ENCODE measurements at regions not wholly inside any gene's neighbourhood (a gene's known extent, or its start where the extent isn't known, plus 50 kb on each side); places are given as distances from the start of the nearest gene placed in this dataset.

DNA sequence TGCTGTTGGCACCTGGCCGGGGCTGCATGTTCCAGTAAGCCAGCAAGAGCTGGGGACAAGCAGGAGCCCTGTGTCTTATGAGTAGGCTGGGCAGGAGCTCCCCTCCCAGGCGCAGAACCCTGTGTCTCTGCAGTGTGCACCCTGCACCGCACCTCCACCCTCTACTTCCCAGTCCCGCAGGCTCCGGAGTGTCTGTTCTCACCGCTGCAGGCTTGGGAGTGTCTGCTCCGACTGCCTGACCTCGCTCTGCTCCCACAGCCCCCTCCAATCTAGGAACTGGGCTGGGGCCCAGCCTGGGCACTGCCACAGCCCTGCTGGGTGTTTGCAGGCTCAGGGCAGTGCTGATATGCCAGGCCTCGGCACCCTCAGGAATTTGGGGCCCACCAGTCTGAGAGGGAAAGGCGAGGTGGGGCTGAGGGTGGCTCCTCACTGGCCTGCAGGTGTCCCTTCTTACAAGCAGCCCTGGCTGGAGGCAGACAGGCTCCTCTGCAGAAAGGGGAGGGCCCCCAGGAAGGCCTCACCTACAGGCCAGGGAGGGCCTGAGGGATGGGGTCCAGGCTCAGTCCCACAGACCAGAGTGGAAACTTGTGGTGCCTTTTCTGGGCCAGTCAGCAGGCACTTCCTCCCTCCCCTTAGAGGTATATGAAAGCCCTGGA, 871.6 kb upstream of the GJE1 start:
- TF ChIP-seq, protein P1, sequence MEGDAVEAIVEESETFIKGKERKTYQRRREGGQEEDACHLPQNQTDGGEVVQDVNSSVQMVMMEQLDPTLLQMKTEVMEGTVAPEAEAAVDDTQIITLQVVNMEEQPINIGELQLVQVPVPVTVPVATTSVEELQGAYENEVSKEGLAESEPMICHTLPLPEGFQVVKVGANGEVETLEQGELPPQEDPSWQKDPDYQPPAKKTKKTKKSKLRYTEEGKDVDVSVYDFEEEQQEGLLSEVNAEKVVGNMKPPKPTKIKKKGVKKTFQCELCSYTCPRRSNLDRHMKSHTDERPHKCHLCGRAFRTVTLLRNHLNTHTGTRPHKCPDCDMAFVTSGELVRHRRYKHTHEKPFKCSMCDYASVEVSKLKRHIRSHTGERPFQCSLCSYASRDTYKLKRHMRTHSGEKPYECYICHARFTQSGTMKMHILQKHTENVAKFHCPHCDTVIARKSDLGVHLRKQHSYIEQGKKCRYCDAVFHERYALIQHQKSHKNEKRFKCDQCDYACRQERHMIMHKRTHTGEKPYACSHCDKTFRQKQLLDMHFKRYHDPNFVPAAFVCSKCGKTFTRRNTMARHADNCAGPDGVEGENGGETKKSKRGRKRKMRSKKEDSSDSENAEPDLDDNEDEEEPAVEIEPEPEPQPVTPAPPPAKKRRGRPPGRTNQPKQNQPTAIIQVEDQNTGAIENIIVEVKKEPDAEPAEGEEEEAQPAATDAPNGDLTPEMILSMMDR (IDR thresholded peaks at IDR 0.05 in 4 of 5, conservative IDR thresholded peaks at IDR 0.05 in 1 of 5), result no peak
- TF ChIP-seq POLR2A (IDR thresholded peaks at IDR 0.05), result no peak
